H1 (cell line): ENCODE measurements at regions not wholly inside any gene's neighbourhood (a gene's known extent, or its start where the extent isn't known, plus 50 kb on each side); places are given as distances from the start of the nearest gene placed in this dataset.

Experiments used
- CEBPB ChIP-seq: IDR thresholded peaks from 2 replicates; pipeline ENCODE4 v1.6.1; 2012; ENCODE audit warnings: low read depth, low read length
- CHD1 ChIP-seq: IDR thresholded peaks from 2 replicates; pipeline ENCODE4 v1.6.1; 2012; ENCODE audit warnings: low read depth, low read length, improper control_type of control experiment
- HDAC2 ChIP-seq, 2 experiments: fragments of 300-600 bp in 1 of 2; sonication (generic) in 1 of 2; IDR thresholded peaks; 2 replicates each; pipeline ENCODE4 v1.6.1; 2011 to 2012; ENCODE audit warnings: low read depth in 2 of 2, low read length in 2 of 2, mild to moderate bottlenecking in 2 of 2, moderate library complexity in 2 of 2, borderline replicate concordance in 1 of 2, inconsistent platforms in 1 of 2
- HDAC6 ChIP-seq: IDR thresholded peaks from one replicate; pipeline ENCODE4 v1.7.1; 2012; ENCODE audit warnings: low read depth, mild to moderate bottlenecking, inconsistent platforms, low read length, moderate library complexity
- JUN ChIP-seq: IDR thresholded peaks from 2 replicates; pipeline ENCODE4 v1.6.1; 2011; ENCODE audit warnings: low read depth, mild to moderate bottlenecking, improper control_type of control experiment, low read length
- POLR2A ChIP-seq, 2 experiments: IDR thresholded peaks; 1 replicate in 1 of 2; 2 replicates in 1 of 2; pipeline ENCODE4 v1.6.1; 2011; ENCODE audit warnings: low read depth in 2 of 2, low read length in 2 of 2, mild to moderate bottlenecking in 2 of 2; ENCODE audit errors: control extremely low read depth in 1 of 2
- RAD21 ChIP-seq, 2 experiments: IDR thresholded peaks in 1 of 2; conservative IDR thresholded peaks in 1 of 2; 2 replicates each; pipeline ENCODE4 v1.6.1; 2011; ENCODE audit warnings: low read depth in 2 of 2, low read length in 2 of 2, improper control_type of control experiment in 1 of 2, inconsistent platforms in 1 of 2, mild to moderate bottlenecking in 1 of 2, moderate library complexity in 1 of 2
- SRF ChIP-seq: IDR thresholded peaks from 2 replicates; pipeline ENCODE4 v1.6.1; 2011; ENCODE audit warnings: mild to moderate bottlenecking, low read depth, low read length, moderate library complexity
- TAF1 ChIP-seq: IDR thresholded peaks from 2 replicates; pipeline ENCODE4 v1.6.1; 2011; ENCODE audit warnings: mild to moderate bottlenecking, low read depth, low read length
- TEAD4 ChIP-seq: IDR thresholded peaks from 2 replicates; pipeline ENCODE4 v1.6.1; 2012; ENCODE audit warnings: low read depth, low read length, inconsistent platforms, mixed read lengths
- TF ChIP-seq, protein P1 (sequence below), 3 experiments: IDR thresholded peaks; 1 replicate in 2 of 3; 2 replicates in 1 of 3; pipeline versions ENCODE4 v1.5.1 to v1.6.1; 2011; ENCODE audit warnings: low read length in 3 of 3, mild to moderate bottlenecking in 3 of 3, inconsistent platforms in 2 of 3, low read depth in 1 of 3, moderate library complexity in 1 of 3; ENCODE audit not compliant: insufficient read depth in 1 of 3; ENCODE audit errors: control extremely low read depth in 1 of 3

DNA sequence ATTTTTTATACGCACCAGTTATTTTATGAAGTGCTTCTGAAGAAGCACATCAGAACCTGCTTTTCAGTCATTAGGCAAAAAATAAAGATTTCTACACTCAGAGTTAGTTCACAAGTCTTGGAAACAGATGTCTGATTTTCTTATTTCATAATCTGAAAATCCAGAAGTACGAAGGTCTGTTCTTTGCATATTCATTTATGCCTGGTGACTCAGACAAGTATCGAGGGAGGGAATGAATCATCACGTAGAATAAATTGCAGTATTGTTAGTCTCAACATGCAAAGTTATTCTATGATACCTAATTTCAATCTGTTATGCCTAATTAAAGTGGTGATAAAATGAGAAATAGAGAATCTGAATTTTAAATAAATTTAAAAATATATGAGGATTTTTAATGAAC lies 113.6 kb upstream of the SEM1 start:
- TF ChIP-seq POLR2A (IDR thresholded peaks at IDR 0.05; ENCODE audit: control extremely low read depth in 1 of 2, low read depth in 2 of 2, low read length in 2 of 2) (no peak), CHD1 (no peak), TAF1 (no peak), CEBPB (no peak), JUN (no peak), HDAC6 (no peak), TEAD4 (no peak), HDAC2 (IDR thresholded peaks at IDR 0.05; ENCODE audit: borderline replicate concordance in 1 of 2, low read depth in 2 of 2, low read length in 2 of 2) (no peak), SRF (no peak), RAD21 (IDR thresholded peaks at IDR 0.05 in 1 of 2, conservative IDR thresholded peaks at IDR 0.05 in 1 of 2; ENCODE audit: low read depth in 2 of 2, low read length in 2 of 2) (no peak)
- TF ChIP-seq, protein P1, sequence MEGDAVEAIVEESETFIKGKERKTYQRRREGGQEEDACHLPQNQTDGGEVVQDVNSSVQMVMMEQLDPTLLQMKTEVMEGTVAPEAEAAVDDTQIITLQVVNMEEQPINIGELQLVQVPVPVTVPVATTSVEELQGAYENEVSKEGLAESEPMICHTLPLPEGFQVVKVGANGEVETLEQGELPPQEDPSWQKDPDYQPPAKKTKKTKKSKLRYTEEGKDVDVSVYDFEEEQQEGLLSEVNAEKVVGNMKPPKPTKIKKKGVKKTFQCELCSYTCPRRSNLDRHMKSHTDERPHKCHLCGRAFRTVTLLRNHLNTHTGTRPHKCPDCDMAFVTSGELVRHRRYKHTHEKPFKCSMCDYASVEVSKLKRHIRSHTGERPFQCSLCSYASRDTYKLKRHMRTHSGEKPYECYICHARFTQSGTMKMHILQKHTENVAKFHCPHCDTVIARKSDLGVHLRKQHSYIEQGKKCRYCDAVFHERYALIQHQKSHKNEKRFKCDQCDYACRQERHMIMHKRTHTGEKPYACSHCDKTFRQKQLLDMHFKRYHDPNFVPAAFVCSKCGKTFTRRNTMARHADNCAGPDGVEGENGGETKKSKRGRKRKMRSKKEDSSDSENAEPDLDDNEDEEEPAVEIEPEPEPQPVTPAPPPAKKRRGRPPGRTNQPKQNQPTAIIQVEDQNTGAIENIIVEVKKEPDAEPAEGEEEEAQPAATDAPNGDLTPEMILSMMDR (IDR thresholded peaks at IDR 0.05; ENCODE audit: control extremely low read depth in 1 of 3, insufficient read depth in 1 of 3, low read depth in 1 of 3, low read length in 3 of 3), result no peak
